ENCODE measurements at regions not wholly inside any gene's neighbourhood (a gene's known extent, or its start where the extent isn't known, plus 50 kb on each side); places are given as distances from the start of the nearest gene placed in this dataset.

- TF ChIP-seq CHD7 (IDR thresholded peaks at IDR 0.05; ENCODE audit: insufficient replicate concordance, low read length) (no peak), PHF8 (conservative IDR thresholded peaks at IDR 0.05; ENCODE audit: low read depth, low read length) (no peak), CREB1 (IDR thresholded peaks at IDR 0.05) (no peak), CTCF (IDR thresholded peaks at IDR 0.05; ENCODE audit: control extremely low read depth in 1 of 3, insufficient read depth in 1 of 3, low read depth in 1 of 3, low read length in 3 of 3) (no peak), BRCA1 (IDR thresholded peaks at IDR 0.05; ENCODE audit: low read depth, low read length) (no peak), MAX (IDR thresholded peaks at IDR 0.05) (no peak), EGR1 (IDR thresholded peaks at IDR 0.05; ENCODE audit: borderline replicate concordance, low read depth, low read length) (no peak), SAP30 (IDR thresholded peaks at IDR 0.05; ENCODE audit: insufficient read depth, insufficient replicate concordance, low read length) (no peak), RXRA (IDR thresholded peaks at IDR 0.05; ENCODE audit: insufficient read depth, low read depth, low read length) (no peak)
These were observed 269.5 kb downstream of the LNPK start (continued) for GRCh38 chr2:175732531-175732930.

All from H1 (cell line).